ENCODE measurements at regions not wholly inside any gene's neighbourhood (a gene's known extent, or its start where the extent isn't known, plus 50 kb on each side); places are given as distances from the start of the nearest gene placed in this dataset.
"Not testable (repeated sequence)": the region's sequence is repeated elsewhere in the genome, so short reads cannot be mapped to it uniquely, and the experiment has no call there.

- TF ChIP-seq CTCF (IDR thresholded peaks at IDR 0.05; ENCODE audit: low read depth, low read length) = no peak
- no peak overlapping the region for H3K4me3 ChIP-seq (ENCODE audit: low read depth, low read length)
Measured at GRCh38 chr2:81403508-81403907, 1099.0 kb upstream of the LRRTM1 start.

GRCh38 chr2:81396417-81397019 is 1092.0 kb upstream of the LRRTM1 start:
- no peak overlapping the region for H3K4me3 ChIP-seq (ENCODE audit: low read depth, low read length)
- TF ChIP-seq CTCF (IDR thresholded peaks at IDR 0.05; ENCODE audit: low read depth, low read length) = no peak

- no peak for TF ChIP-seq CTCF (IDR thresholded peaks at IDR 0.05; ENCODE audit: low read depth, low read length)
- no peak overlapping the region for H3K4me3 ChIP-seq (ENCODE audit: low read depth, low read length)
Measured at GRCh38 chr2:81395746-81396145, 1091.2 kb upstream of the LRRTM1 start.

- no peak overlapping the region for H3K4me3 ChIP-seq (ENCODE audit: low read depth, low read length)
- TF ChIP-seq CTCF (IDR thresholded peaks at IDR 0.05; ENCODE audit: low read depth, low read length) = no peak
Measured at GRCh38 chr2:81389203-81389602, 1084.7 kb upstream of the LRRTM1 start.

- no peak overlapping the region for H3K4me3 ChIP-seq (ENCODE audit: low read depth, low read length)
- TF ChIP-seq CTCF (IDR thresholded peaks at IDR 0.05; ENCODE audit: low read depth, low read length) = no peak
Measured at GRCh38 chr2:81363800-81364199, 1059.2 kb upstream of the LRRTM1 start.

GRCh38 chr2:81362468-81362867 is 1057.9 kb upstream of the LRRTM1 start:
- H3K4me3 ChIP-seq (ENCODE audit: low read depth, low read length) = not testable (repeated sequence)

GRCh38 chr2:81355436-81355835 is 1050.9 kb upstream of the LRRTM1 start:
- TF ChIP-seq CTCF (IDR thresholded peaks at IDR 0.05; ENCODE audit: low read depth, low read length) = no peak
- H3K4me3 ChIP-seq (ENCODE audit: low read depth, low read length) = no peak overlapping the region

- no peak overlapping the region for H3K4me3 ChIP-seq (ENCODE audit: low read depth, low read length)
- TF ChIP-seq CTCF (IDR thresholded peaks at IDR 0.05; ENCODE audit: low read depth, low read length) = no peak
Measured at GRCh38 chr2:81334046-81334445, 1029.5 kb upstream of the LRRTM1 start.
